ENCODE measurements at regions not wholly inside any gene's neighbourhood (a gene's known extent, or its start where the extent isn't known, plus 50 kb on each side); places are given as distances from the start of the nearest gene placed in this dataset.

GRCh38 chr1:232555494-232556210, 74.3 kb downstream of the SIPA1L2 start (continued):
- TF ChIP-seq, protein P1, sequence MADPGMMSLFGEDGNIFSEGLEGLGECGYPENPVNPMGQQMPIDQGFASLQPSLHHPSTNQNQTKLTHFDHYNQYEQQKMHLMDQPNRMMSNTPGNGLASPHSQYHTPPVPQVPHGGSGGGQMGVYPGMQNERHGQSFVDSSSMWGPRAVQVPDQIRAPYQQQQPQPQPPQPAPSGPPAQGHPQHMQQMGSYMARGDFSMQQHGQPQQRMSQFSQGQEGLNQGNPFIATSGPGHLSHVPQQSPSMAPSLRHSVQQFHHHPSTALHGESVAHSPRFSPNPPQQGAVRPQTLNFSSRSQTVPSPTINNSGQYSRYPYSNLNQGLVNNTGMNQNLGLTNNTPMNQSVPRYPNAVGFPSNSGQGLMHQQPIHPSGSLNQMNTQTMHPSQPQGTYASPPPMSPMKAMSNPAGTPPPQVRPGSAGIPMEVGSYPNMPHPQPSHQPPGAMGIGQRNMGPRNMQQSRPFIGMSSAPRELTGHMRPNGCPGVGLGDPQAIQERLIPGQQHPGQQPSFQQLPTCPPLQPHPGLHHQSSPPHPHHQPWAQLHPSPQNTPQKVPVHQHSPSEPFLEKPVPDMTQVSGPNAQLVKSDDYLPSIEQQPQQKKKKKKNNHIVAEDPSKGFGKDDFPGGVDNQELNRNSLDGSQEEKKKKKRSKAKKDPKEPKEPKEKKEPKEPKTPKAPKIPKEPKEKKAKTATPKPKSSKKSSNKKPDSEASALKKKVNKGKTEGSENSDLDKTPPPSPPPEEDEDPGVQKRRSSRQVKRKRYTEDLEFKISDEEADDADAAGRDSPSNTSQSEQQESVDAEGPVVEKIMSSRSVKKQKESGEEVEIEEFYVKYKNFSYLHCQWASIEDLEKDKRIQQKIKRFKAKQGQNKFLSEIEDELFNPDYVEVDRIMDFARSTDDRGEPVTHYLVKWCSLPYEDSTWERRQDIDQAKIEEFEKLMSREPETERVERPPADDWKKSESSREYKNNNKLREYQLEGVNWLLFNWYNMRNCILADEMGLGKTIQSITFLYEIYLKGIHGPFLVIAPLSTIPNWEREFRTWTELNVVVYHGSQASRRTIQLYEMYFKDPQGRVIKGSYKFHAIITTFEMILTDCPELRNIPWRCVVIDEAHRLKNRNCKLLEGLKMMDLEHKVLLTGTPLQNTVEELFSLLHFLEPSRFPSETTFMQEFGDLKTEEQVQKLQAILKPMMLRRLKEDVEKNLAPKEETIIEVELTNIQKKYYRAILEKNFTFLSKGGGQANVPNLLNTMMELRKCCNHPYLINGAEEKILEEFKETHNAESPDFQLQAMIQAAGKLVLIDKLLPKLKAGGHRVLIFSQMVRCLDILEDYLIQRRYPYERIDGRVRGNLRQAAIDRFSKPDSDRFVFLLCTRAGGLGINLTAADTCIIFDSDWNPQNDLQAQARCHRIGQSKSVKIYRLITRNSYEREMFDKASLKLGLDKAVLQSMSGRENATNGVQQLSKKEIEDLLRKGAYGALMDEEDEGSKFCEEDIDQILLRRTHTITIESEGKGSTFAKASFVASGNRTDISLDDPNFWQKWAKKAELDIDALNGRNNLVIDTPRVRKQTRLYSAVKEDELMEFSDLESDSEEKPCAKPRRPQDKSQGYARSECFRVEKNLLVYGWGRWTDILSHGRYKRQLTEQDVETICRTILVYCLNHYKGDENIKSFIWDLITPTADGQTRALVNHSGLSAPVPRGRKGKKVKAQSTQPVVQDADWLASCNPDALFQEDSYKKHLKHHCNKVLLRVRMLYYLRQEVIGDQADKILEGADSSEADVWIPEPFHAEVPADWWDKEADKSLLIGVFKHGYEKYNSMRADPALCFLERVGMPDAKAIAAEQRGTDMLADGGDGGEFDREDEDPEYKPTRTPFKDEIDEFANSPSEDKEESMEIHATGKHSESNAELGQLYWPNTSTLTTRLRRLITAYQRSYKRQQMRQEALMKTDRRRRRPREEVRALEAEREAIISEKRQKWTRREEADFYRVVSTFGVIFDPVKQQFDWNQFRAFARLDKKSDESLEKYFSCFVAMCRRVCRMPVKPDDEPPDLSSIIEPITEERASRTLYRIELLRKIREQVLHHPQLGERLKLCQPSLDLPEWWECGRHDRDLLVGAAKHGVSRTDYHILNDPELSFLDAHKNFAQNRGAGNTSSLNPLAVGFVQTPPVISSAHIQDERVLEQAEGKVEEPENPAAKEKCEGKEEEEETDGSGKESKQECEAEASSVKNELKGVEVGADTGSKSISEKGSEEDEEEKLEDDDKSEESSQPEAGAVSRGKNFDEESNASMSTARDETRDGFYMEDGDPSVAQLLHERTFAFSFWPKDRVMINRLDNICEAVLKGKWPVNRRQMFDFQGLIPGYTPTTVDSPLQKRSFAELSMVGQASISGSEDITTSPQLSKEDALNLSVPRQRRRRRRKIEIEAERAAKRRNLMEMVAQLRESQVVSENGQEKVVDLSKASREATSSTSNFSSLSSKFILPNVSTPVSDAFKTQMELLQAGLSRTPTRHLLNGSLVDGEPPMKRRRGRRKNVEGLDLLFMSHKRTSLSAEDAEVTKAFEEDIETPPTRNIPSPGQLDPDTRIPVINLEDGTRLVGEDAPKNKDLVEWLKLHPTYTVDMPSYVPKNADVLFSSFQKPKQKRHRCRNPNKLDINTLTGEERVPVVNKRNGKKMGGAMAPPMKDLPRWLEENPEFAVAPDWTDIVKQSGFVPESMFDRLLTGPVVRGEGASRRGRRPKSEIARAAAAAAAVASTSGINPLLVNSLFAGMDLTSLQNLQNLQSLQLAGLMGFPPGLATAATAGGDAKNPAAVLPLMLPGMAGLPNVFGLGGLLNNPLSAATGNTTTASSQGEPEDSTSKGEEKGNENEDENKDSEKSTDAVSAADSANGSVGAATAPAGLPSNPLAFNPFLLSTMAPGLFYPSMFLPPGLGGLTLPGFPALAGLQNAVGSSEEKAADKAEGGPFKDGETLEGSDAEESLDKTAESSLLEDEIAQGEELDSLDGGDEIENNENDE (IDR thresholded peaks at IDR 0.05; ENCODE audit: insufficient replicate concordance, low read length): no peak
- TF ChIP-seq SP2 (IDR thresholded peaks at IDR 0.05; ENCODE audit: low read length): no peak
- no peak for TF ChIP-seq SRF (IDR thresholded peaks at IDR 0.05; ENCODE audit: low read depth, low read length)

Data from H1 (cell line).